NAMALWA (cell line): ENCODE measurements at regions not wholly inside any gene's neighbourhood (a gene's known extent, or its start where the extent isn't known, plus 50 kb on each side); places are given as distances from the start of the nearest gene placed in this dataset.
"Not testable (repeated sequence)": the region's sequence is repeated elsewhere in the genome, so short reads cannot be mapped to it uniquely, and the experiment has no call there.

Source experiments
- DNase-seq: peaks from one replicate; pipeline ENCODE4 v3.0.0-alpha.2; 2015; ENCODE audit warnings: low spot score

DNA sequence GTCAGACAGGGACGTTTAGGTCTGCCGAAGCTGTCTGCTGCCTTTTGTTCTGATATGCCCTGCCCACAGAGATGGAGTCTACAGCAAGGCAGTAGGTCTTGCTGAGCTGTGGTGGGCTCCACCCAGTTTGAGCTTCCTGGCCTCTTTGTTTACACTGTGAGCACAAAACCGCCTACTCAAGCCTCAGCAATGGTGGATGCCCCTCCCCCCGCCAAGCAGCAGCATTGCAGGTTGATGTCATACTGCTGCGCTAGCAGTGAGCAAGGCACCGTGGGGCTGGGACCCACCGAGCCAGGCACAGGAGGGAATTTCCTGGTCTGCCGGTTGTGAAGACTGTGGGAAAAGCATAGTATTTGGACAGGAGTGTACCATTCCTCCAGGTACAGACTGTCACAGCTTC is 233.1 kb downstream of the ATPSCKMT start:
- not testable (repeated sequence) for DNase-seq

DNA sequence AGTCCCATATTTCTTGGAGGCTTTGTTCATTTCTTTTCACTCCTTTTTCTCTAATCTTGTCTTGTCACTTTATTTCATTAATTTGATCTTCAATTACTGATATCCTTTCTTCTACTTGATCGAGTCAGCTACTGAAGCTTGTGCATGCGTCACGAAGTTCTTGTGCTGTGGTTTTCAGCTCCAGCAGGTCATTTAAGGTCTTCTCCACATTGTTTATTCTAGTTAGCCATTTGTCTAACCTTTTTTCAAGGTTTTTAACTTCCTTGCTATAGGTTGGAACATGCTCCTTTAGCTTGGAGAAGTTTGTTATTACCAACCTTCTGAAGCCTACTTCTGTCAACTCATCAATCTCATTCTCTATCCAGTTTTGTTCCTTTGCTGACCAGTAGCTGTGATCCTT is 234.0 kb downstream of the ATPSCKMT start:
- not testable (repeated sequence) for DNase-seq

DNA sequence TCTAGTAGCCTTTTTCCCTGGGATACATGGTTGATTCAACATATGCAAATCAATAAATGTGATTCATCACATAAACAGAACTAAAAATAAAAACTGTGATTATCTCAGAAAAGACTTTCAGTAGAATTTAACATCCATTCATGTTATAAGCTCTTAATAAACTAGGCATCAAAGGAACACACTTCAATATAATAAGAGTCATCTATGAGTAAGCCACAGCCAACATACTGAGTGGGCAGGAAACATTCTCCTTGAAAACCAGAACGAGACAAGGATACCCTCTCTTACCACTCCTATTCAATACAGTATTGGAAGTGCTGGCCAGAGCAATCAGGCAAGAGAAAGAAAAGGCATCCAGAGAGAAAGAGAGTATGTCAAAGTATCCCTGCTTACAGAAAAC is 239.9 kb downstream of the ATPSCKMT start:
- DNase-seq = no peak

DNA sequence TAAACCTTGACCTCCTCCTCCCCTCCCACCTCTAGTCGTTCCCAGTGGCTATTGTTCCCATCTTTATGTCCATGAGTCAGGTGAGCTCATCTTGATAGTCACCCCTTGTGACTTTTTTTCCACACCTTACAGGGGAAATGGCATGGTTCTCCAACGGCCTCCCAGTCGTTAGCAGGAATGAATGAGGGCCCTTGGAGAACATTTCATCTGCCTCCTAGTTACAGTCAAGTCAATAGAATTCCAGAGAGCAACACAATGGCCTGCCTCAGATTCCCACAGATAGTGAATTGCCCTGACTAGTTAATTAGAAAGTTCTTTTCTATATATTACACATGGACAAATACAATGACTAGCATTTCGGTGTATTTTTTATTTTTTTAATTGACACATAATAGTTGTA is 262.6 kb downstream of the ATPSCKMT start:
- DNase-seq = no peak

DNA sequence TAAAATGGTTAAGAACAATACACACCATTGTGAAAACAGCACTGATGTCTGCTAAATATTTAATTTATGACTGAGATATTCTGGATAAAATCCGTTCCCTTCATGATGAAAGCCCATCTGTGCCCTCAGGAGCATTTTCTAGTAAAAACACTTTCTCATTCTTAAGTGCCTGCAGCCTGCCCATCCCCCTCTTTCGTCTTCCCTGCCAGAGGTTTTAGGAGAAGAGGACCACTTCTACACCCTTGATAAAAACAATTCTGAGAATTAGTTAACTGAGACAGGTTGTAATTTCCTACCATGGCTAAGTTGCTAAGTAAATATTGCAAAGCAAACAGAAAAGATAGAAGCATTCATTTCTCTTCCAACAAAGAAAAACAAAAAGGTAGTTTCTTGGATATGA is 272.6 kb downstream of the ATPSCKMT start:
- DNase-seq = no peak

DNA sequence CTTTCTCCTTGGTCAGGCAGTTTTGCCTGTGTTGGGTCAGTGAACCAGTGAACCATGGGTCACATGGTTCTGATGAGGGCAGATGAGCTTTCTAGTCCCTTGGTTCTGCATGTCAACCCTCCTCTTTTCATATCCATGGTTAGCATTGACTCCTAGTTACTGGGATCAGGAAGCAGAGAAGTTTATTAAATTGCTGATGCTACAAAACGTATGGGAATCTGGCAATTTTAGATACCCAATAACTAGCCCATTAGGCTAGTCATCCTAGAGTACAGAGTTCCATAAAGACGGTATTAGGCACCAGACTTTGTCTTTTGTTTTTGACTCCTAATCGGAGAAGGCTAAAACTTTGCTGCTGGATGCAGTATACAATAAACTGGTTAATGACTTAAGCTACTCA is 273.1 kb downstream of the ATPSCKMT start:
- no peak for DNase-seq

DNA sequence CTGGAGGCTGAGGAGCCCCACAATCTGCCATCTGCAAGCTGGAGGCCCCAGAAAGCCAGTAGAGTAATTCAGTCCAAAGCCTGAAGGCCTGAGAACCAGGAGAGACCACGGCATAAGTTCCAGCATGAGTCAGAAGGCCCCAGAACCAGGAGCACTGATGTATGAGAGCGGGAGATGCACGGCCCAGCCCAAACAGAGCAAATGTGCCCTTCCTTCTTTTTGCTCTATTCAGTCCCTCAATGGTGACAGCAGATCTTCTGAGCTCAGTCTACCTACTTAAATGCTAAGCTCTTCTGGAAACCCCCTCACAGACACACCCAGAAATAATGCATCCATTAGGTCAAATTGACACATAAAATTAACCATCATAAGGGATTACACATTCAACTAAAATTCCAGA is 277.6 kb downstream of the ATPSCKMT start:
- DNase-seq = no peak

DNA sequence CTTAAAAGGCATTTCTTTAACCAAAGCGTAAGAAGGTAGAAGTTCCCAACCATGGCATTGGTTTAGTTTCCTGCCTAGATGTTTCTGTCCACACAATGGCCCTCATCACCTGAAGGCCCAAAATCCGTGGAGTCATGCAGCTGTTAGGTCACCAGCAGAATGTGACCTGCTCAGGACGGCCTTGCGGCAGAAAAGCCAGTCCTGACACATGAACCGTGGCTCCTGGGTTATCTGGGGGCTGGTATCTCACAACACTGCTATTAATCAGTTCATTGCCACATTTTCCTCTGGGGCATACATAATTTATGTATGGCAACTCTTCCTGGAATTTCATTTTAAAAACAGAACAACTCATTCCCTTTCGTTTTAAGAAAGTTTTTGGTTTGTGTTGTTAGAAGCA is 278.4 kb downstream of the ATPSCKMT start:
- DNase-seq = no peak

DNA sequence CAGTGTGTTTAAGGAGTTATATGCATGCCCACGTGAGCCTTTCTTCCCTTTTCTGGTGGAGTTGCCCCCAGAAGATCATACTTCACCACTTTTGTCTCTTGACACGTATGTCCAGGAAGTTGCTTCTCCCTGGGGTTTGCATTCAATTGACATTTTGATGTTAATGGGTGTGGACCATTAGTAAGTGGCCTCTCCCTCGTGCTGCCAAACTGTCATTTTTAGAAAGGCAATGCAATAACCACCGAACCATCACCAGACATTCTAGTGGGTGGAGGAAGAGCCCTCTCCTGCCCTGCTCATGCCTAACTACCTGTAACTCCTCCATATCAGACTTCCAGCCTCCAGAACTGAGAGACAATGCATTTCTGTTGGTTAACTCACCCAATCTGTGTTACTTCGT is 290.8 kb downstream of the ATPSCKMT start:
- no peak for DNase-seq

DNA sequence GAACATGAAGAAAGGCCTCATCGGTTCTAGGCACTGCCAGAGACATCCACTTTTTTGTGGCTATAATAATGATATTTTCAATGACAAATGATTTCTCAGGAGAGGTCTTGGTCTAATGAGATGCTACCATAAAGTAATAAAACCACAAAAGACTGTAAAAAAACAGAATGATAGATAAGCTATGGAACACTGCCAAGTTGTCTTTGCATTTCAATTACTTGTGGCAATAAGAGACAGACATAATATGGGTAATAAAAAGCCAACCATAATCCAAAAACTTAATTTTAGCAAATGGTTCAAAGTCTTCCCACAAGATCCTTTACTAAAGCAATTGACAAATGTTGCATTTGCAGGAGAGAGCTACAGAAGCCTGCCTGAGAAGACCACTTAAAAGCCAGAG is 292.5 kb downstream of the ATPSCKMT start:
- no peak for DNase-seq

DNA sequence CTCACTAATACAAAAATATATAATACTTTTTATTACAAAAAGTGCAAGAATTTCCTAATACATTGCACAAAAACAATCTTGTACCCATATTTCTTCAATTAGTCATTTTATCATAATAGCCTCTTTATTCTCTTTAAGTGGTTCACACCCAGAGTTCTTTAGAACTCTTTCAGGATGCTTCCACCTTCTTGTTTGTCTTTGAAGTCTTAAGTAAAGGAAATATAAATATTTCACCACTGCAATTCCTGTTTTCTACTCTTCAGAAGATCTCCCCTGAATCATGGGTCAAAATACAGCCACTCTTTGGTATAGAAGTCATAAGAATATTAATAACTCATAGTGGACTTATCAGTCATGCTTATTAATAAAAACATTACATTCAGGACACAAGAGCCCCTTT is 293.0 kb downstream of the ATPSCKMT start:
- DNase-seq = no peak

DNA sequence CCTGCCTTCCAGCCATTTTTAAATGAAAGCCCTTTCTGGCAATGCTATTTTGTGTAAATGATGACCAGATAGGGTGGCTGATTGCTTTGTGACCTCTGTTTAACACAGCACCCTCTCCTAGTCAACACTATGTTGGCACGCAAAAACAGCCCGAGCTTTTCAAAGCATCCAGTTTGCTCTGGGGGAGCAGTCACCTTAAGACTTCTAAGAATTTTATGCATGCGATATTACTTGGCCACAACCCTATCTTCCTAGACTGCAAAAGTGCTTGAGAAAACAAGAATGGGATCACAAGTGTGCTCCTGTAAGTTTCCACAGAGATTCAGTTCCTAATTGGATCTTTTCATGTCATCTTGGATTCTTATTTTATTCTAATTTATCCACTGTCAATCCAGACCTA is 294.1 kb downstream of the ATPSCKMT start:
- no peak for DNase-seq

DNA sequence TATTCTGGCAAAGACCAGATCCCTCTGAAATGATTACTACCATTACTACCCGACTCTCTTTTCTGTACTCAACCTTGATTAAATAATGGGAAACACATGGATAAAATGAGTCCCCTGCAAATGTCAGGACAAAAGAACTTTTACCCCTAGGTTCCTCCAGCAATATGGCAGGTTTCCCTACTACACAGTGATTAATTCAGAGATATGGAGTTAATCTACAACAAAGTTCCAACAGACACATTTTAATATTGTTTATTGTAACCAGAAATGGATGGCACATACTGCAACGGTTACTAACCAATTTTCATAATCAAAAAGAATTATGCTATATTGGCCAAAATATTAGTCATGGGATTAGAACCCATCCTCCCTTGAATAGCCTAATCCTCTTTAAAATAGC is 294.8 kb downstream of the ATPSCKMT start:
- DNase-seq = no peak

DNA sequence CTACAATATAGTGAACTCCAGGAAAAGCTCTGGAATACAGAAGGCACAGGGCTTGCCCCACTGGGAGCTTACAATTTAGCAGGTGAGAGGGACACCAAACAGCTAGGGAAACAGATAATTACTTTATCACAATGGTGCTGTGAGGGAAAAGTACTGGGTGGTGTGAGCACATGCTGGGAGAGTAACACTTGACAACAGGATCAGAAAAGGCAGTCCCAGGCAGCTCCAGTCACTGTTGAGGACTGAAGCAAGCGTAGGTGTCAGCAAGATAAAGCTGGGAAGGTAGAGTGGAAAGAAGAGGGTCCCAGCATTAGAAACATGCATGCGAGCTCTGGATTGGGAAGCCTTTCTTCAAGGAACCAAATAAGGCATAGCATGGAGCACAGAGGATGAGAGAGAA is 296.0 kb downstream of the ATPSCKMT start:
- no peak for DNase-seq

DNA sequence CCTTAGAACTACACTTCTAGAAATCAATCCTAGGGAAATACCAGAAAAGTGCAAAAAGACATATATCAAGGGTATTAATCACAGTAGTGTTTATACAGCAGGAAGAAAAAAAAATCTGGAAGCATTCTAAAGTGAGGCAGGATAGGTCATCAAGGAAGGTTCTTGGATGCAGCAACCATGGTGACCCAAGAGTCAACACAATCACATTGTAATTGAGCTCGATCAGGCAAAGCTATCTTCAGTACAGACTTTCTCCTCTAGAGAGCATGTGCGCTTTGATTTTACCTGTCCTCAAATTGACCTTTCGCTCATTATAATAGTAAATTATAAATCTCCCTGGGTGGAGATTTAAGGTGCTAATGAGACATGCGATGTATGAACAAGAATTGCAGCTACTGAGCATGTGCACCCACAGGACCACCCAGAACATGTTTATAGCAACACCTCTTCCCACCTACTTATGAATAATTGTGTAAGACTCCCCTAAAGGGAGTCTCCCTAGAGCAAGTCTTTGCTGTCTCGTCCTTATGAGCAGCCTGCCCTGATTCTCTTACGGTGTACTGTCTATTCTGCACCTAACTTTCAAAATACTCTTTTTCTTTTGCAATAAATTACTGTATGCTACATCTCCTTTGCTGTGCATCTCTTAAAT is 297.7 kb downstream of the ATPSCKMT start:
- no peak for DNase-seq

DNA sequence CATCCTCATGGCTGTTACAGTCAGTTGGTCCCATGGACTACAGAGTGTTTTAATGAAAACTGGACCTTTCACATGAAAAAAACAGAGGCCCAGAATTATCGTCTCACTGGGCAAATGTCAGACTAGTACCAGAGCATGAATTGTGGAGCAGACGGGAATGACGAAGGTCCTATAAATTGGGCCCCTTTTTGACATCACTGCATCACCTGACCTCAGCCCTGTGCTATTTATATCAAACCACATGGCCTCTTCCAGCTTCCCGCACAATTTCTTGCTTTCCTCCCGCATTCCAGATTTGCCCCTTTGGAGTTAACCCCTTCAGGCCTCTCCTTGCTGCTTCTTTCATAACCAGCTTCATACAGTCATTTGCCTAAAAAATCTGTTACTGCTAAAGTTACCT is 301.7 kb downstream of the ATPSCKMT start:
- DNase-seq = no peak

DNA sequence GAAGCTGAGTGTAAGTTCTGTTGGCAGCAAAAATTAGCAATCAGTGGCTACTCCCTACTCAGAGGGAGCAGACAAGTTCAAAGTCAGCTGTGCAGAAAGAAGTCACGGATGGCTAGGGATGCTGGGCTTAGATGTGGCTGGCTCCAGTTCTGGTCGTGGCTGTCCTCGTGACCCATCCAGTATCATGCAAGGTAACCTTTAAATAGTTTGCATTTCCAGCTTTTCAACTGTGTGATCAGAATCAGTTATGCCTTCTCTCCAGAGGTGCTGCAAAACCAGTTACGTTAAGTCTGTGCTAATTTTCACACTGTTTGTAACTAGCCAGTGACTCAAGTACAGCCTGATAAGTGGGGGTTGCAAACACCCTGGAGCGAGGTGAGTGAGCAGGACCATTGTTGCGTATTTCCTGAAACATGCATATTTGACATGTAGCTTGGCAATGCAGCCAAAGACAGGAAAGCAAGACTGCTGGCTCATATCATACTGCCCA is 302.4 kb downstream of the ATPSCKMT start:
- DNase-seq = no peak

DNA sequence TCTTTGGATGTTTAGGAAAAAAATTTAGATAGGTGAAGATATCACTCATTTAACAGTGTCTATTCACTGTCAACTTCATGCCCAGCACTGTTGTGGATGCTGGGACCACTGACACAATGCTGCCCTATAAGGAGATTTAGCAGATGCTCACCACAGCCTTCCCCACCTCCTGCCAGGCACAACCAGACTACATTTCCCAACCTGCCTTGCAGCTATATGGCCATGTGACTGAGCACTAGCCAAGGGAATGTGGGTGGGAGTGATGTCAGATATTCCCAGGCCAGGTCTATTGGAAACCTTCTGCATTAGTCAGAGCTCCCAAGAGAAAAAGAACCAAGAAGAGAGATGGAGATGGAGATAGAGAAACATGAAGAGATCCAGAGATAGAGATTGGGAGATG is 302.6 kb upstream of the TAS2R1 start:
- DNase-seq = no peak

DNA sequence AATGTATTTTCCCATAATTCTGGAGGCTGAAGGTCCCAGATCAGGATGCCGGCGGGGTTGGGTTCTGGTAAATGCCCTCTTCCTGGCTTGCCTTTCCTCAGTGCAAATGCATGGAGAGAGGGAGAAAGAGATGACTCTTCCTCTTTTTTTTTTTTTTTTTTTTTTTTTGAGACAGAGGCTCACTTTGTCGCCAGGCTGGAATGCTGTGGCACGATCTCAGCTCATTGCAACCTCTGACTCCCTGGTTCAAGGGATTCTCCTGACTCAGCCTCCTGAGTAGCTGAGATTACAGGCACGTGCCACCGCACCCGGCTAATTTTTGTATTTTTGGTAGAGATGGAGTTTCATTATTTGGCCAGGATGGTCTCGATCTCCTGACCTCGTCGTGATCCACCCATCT is 300.0 kb upstream of the TAS2R1 start:
- no peak for DNase-seq

DNA sequence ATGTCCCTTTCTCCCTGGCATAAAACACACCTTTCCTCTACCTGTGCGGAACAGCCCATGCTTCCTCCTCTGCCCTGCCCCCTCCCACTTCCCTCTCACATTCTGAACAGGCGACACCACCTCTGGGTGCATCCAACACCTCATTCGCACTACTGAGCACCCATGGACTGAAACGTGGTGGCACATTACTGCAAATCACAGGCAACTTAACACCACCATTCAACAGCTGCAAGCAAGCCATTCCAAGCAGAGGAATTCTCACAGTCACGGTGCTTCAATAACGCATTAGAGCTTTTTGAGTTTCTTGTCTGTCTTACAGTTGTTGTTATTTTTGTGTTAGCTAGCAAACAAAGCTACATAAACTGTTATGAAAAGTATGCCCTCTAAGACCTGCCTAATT is 298.2 kb upstream of the TAS2R1 start:
- DNase-seq = no peak

DNA sequence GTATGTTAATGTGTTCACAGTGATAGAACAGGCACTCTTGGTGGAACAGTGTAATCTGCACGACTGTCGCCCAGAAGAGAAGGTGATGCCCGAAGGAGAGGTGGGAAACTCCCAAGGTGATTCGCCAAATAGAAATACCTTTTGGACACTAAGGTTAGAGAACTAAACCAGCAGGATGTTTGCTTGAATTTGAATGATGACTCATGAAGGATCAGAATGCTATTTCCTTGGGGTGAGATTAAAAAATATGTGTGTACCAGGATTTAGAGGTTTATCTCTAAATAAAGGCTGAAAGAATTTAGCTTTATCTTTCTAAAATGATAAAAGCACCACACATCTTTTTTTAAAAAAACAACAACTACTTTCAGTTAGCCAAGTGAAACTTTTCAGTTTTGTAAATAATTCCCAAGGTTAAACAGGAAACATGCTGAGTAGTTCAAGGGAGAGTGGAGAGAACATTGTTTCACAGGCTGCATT is 297.4 kb upstream of the TAS2R1 start:
- no peak for DNase-seq

DNA sequence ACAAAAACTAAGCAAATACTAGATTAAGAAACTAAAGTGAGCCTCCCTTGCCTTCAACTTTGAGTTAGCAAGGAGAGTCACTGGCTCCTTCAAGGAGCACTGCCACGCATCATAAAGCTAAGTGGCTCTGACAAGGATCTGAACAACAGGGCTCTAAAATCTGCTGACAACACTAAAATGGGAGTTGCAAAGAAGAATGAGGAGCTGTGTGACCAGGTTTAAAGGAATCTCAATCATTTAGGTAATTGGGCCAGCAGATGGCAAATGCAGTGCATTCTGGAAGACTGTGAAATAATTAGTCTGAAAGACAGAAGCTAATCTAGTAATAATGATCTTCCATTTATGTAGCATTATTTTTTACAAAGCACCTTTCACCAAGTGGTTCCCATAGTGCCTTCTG is 297.0 kb upstream of the TAS2R1 start:
- no peak for DNase-seq

DNA sequence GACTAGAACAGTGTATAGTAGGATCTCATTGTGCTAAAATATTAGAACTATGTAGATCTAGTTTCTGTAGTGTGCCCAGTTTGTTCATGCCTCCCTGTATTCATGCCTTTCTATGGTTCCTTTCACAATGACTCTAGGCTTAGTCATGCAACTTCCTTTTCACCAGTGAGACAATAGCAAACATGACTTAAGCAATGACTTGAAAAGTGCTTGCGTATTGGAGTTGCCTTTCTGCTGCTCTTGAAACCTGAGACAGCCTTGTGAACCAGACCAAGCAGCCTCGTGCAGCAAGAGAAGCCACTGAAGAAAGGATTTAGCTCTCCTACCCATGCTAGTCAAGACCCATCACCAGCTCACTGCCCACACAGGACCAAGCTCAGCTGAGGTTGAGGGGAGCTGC is 294.5 kb upstream of the TAS2R1 start:
- DNase-seq = no peak

DNA sequence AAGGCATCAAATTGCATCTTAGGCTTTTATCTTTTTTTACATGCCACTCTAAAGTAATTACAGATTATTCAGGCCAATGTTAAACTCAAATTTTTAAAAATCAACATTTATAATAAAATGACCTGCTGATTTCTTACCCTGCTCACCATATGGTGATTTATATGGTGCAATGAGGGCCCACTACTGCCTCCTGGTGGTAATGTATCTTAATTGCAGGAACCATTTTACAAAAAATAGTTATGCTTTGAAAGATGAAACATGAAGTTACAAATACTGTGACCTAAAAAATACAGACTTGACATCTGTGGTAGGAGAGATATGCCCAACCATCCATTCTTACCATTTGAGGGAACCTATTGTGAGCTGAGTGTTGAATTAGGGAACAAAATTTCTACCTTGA is 292.6 kb upstream of the TAS2R1 start:
- DNase-seq = peak; percentile 30

DNA sequence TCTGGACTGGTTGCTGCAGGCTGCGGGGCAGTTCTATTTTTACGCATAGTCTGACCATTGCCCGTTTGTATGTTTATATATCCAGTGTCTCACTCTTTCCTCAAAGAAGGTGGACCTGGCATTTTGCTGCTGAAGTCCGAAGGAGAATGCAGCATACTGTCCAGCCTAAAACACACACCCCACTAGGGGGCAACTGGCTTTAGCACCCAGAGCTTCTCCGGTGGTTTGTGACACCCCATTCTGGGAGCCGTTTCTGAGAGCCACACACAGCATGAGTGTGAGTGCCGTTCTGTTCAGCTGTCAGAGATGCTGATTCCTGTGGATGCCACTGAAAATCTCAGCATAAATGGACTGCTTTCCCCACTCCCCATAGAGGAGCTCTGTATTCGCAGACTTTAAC is 290.5 kb upstream of the TAS2R1 start:
- no peak for DNase-seq
